NCI-H2196 (cell line): ENCODE measurements at regions not wholly inside any gene's neighbourhood (a gene's known extent, or its start where the extent isn't known, plus 50 kb on each side); places are given as distances from the start of the nearest gene placed in this dataset.
A peak's percentile ranks its signal among the peaks of the same experiment; 100 is the strongest.
"Not testable (repeated sequence)": the region's sequence is repeated elsewhere in the genome, so short reads cannot be mapped to it uniquely, and the experiment has no call there.

Experiments
- DNase-seq: peaks from one replicate; lab custom pipeline; 2025; ENCODE audit not compliant: unreplicated experiment; lab: John Stamatoyannopoulos, UW

- DNase-seq = no peak
Measured at GRCh38 chr1:212155219-212155618, 119.7 kb downstream of the DTL start.

DNA sequence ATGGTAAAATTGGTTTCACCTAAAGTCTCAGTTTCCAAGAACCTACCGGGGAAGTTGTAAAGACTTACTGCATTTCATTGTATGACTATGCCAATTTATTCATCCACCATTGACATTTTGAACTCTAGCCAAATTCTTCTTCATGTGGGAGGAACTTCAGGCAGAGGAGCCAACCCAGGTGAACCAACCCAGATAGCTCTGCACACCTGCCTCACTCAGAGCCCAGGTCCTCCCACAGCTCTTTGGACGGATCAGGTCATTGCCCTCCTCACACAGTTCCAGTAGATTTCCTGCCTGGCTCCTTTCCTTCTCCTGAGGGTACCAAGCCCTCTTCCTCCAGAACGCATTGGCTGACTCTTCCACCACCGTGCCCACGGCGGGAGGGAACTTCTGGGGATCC is 121.7 kb downstream of the DTL start:
- DNase-seq = peak; percentile 53

- DNase-seq = no peak
Measured at GRCh38 chr1:212158912-212159796, 123.6 kb downstream of the DTL start.

DNA sequence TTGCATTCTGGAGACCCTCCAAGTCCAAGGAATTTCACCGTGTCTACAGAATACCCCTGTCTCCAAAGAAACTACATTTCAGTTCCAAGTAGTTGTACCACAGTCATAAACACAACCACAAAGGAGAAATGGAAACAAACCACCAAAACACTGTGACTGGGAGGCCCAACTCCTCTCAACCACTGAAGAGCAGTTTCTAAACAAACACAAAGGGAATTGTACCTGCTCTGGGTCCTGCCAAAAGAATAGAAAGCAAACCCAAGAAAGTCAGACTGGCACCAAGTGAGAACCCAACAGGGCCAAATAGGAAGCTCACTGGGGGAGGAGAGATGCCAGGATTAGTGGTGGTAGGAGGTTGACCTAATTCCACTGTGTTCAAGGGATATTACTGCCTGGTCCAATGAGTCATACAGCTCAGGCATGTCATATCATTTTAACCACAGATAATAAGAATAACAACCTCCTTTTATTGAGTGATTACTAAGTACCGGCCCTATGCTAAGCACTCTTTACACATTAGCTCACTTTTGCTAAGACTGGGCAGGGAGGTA is 123.9 kb upstream of the PPP2R5A start:
- DNase-seq = peak; percentile 35

GRCh38 chr1:212162635-212163034 is 122.6 kb upstream of the PPP2R5A start:
- peak; percentile 51 for DNase-seq

DNA sequence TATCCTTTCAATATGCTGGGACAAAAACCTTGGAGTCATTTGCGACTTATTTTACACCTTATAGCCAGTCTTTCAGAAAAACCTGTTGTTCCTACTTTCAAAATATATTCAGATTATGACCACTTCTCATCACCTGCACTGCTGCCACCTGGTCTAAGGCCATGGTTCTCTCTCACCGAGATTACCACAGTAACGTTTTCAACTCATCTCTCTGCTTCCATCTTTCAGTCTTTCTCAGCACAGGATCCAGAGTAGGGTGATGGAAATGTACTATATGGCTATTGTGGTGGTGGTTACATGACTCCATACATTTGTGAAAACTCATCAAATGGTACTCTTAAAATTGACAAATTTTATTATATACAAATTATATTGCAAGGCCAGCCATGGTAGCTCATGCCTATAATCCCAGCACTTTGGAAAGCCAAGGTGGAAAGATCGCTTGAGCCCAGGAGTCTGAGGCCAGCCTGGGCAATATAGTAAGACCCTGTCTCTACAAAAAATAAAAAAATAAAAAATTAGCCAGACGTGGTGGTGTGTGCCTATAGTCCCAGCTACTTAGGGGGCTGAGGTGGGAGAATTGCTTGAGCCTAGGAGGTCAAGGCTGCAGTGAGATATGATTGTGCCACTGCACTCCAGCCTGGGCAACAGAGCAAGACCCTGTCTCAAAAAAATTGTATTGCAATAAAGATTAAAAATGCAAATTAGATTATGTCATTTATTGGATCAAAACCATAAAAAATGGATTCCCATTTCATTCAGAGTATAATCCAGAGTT is 120.9 kb upstream of the PPP2R5A start:
- DNase-seq = no peak

GRCh38 chr1:212166244-212166643 is 119.0 kb upstream of the PPP2R5A start:
- no peak for DNase-seq

- DNase-seq = no peak
Measured at GRCh38 chr1:212166644-212167043, 118.6 kb upstream of the PPP2R5A start.

DNA sequence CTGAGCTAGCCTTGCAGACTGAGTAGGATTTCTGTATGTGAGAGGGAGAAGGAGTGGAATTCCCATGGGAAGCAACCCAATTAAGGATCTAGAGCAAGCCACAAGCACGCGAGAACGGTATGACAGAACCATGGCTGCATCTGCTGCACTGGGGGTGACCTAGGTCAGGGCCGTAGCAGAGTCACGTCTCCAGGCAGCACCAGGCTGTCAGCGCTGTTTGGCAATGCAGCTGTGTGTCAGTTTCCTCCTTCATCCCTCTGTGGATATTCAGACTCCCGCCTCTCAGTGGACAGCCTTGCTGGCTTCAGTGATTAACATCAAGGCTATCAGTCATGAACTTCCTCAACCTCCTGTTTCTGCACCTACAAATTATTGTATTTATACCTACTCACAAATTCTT is 118.1 kb upstream of the PPP2R5A start:
- DNase-seq = no peak

GRCh38 chr1:212173567-212173966 is 111.6 kb upstream of the PPP2R5A start:
- DNase-seq = no peak

- DNase-seq = not testable (repeated sequence)
Measured at GRCh38 chr1:212174295-212174694, 110.9 kb upstream of the PPP2R5A start.

DNA sequence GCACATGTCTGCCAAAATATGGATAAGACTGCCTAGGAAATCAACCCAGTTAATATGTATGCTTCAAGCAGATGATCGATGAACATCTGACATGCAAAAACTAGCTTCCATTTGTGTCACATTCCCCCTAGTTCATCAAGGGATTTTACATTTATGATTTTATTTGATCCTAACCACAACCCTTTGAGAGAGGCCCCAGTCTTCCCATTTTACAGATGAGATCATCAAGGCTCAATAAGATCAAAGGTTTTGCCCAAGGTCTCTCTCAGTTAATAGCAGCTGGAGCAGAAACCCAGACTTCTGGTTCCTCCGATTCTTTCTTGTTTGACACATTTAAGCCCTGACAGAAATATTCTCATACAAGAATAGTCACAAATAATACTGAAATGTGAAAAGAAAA is 107.7 kb upstream of the PPP2R5A start:
- no peak for DNase-seq

GRCh38 chr1:212178851-212179250 is 106.4 kb upstream of the PPP2R5A start:
- no peak for DNase-seq

DNA sequence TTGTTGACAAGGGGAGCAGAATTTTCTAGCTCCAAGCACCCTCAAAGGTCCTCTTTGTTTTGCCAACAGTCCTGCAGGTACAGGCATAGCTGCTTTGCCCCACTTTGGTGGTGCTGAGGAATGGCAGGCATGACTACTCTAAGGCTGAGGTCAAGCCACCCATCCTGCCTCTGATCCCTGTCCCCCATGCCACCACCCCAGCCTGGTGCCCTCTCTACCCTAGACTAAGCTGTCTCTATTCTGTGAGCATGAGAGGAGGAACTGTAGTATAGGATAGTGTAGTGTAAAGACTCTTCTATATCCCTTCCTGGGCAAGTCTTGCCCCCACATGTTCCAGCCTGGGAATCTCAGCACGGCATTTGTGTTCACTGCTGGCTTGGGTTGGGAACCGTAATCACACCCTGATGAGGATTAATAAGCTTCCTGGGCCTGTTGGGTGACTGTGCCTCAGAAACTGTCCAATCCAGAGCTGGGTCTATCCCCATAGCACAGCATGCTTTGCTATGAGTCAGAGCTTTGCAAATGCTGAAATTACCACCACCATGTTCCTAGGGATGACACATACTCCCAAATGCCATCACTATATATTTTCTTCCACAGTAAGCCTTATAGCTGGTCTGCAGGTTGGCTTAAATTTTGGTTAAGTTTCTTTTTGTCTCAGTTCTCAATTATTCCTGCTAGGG is 105.7 kb upstream of the PPP2R5A start:
- no peak for DNase-seq

- DNase-seq = no peak
Measured at GRCh38 chr1:212181015-212181882, 104.0 kb upstream of the PPP2R5A start.

DNA sequence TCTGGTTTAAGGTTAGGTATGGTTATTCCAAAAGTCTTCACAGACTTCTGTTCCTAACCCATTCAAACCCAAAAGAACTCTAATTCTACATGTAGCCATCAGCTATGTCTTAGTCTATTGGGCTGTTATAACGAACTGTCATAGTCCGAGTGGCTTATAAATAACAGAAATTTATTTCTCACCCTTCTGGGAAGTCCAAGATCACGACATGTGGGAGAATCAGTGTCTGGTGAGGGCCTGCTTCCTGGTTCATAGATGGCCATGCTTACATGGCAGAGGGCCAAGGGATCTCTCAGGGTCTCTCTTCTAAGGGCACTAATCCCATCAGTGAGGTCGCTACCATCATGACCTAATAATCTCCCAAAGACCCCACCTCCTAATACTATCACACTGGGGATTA is 103.0 kb upstream of the PPP2R5A start:
- DNase-seq = no peak

- DNase-seq = no peak
Measured at GRCh38 chr1:212182579-212182978, 102.6 kb upstream of the PPP2R5A start.

GRCh38 chr1:212186427-212187207 is 98.6 kb upstream of the PPP2R5A start:
- DNase-seq = no peak

GRCh38 chr1:212188599-212189351 is 96.4 kb upstream of the PPP2R5A start:
- DNase-seq = no peak
